OCI-LY3 (cell line): ENCODE measurements at regions not wholly inside any gene's neighbourhood (a gene's known extent, or its start where the extent isn't known, plus 50 kb on each side); places are given as distances from the start of the nearest gene placed in this dataset.

Source experiments
- EZH2phosphoT487 ChIP-seq: fragments of 200-600 bp; shearing (Covaris generic); IDR thresholded peaks from 2 replicates; pipeline ENCODE4 v1.6.1; 2018; ENCODE audit warnings: antibody characterized with exemption, mixed run types, low read depth
- TF ChIP-seq, protein P1 (sequence below): fragments of 200-600, 300-600 bp; sonication (generic); IDR thresholded peaks from 2 replicates; pipeline ENCODE4 v1.5.1; 2014; ENCODE audit warnings: antibody characterized with exemption, low read length, low read depth

- TF ChIP-seq, protein P1, sequence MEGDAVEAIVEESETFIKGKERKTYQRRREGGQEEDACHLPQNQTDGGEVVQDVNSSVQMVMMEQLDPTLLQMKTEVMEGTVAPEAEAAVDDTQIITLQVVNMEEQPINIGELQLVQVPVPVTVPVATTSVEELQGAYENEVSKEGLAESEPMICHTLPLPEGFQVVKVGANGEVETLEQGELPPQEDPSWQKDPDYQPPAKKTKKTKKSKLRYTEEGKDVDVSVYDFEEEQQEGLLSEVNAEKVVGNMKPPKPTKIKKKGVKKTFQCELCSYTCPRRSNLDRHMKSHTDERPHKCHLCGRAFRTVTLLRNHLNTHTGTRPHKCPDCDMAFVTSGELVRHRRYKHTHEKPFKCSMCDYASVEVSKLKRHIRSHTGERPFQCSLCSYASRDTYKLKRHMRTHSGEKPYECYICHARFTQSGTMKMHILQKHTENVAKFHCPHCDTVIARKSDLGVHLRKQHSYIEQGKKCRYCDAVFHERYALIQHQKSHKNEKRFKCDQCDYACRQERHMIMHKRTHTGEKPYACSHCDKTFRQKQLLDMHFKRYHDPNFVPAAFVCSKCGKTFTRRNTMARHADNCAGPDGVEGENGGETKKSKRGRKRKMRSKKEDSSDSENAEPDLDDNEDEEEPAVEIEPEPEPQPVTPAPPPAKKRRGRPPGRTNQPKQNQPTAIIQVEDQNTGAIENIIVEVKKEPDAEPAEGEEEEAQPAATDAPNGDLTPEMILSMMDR = no peak
- no peak for TF ChIP-seq EZH2phosphoT487
Observed at GRCh38 chr5:102591650-102592049, 92.8 kb upstream of the SLCO6A1 start.
